Transverse colon (tissue), 4 donors: ENCODE measurements at regions not wholly inside any gene's neighbourhood (a gene's known extent, or its start where the extent isn't known, plus 50 kb on each side); places are given as distances from the start of the nearest gene placed in this dataset.

ENCODE experiments used
- DNase-seq: peaks from one replicate; pipeline ENCODE4 v3.0.0-alpha.2; 2019
- H3K27ac ChIP-seq, 4 donors: fragments of 200-600 bp; sonication (generic); 2 replicates each; pipeline ENCODE4 v1.5.1; 2016 to 2018; ENCODE audit warnings: inconsistent platforms in 4 of 4
- H3K27me3 ChIP-seq: fragments of 200-600 bp; sonication (generic); 2 replicates; pipeline ENCODE4 v1.5.1; 2017; ENCODE audit warnings: inconsistent platforms
- H3K36me3 ChIP-seq, 4 donors: fragments of 200-600 bp; sonication (generic); 2 replicates each; pipeline ENCODE4 v1.5.1; 2017 to 2019; ENCODE audit warnings: inconsistent platforms in 4 of 4
- H3K4me1 ChIP-seq, 4 donors: fragments of 200-600 bp; sonication (generic); 2 replicates each; pipeline ENCODE4 v1.5.1; 2017 to 2020; ENCODE audit warnings: inconsistent platforms in 4 of 4
- H3K4me3 ChIP-seq, 4 donors: fragments of 200-600 bp; sonication (generic); 1 replicate in 1 of 4; 2 replicates in 3 of 4; pipeline versions ENCODE4 v1.5.1 to v1.6.1; 2017 to 2019; ENCODE audit warnings: inconsistent platforms in 4 of 4
- H3K9me3 ChIP-seq, 2 donors: fragments of 200-600 bp; sonication (generic); 2 replicates each; pipeline ENCODE4 v1.5.1; 2017 to 2019; ENCODE audit warnings: inconsistent platforms in 2 of 2
- EP300 ChIP-seq: sonication (generic); formaldehyde crosslinking; IDR thresholded peaks from one replicate; pipeline ENCODE4 v1.6.1; 2017; ENCODE audit warnings: antibody characterized with exemption, low read depth
- POLR2A ChIP-seq: fragments of 450-650 bp; IDR thresholded peaks from one replicate; pipeline ENCODE4 v1.6.1; 2016; ENCODE audit warnings: antibody characterized with exemption, mild to moderate bottlenecking, moderate library complexity
- POLR2AphosphoS5 ChIP-seq, 3 donors: sonication (generic); formaldehyde crosslinking; IDR thresholded peaks; one replicate each; pipeline ENCODE4 v1.6.1; 2016; ENCODE audit warnings: antibody characterized with exemption in 3 of 3
- WGBS, 2 donors: methylation state at CpG; one replicate each; pipeline ENCODE4 v1.1.5; 2018; ENCODE audit warnings: low coverage in 1 of 2; 5-methylcytosine and 5-hydroxymethylcytosine counted together
- in situ Hi-C, 4 donors: fragments of 200-750 bp; cut with MboI; loops; one replicate each; pipeline versions ENCODE4 v1.15.0 to v1.15.1; 2017; ENCODE audit warnings: low sequenced_read_pairs in 3 of 4, low pct_ligation_motif_present in 1 of 4, low pct_unique_long_range_greater_than_20kb in 1 of 4
- intact Hi-C: fragments of 100-400 bp; cut with DNase I; formaldehyde crosslinking; loops from one replicate; pipeline ENCODE4 v1.15.1; 2023; ENCODE audit warnings: low total_unique reads
- TF ChIP-seq, protein P1 (sequence below), 5 experiments: fragments of 200-600 bp in 3 of 5; fragments of 450-650 bp in 2 of 5; sonication (generic) in 3 of 5; IDR thresholded peaks; 1 replicate in 2 of 5; 2 replicates in 3 of 5; pipeline ENCODE4 v1.5.1; 2016 to 2017; ENCODE audit warnings: antibody characterized with exemption in 5 of 5, inconsistent platforms in 3 of 5, mild to moderate bottlenecking in 2 of 5, moderate library complexity in 1 of 5

DNA sequence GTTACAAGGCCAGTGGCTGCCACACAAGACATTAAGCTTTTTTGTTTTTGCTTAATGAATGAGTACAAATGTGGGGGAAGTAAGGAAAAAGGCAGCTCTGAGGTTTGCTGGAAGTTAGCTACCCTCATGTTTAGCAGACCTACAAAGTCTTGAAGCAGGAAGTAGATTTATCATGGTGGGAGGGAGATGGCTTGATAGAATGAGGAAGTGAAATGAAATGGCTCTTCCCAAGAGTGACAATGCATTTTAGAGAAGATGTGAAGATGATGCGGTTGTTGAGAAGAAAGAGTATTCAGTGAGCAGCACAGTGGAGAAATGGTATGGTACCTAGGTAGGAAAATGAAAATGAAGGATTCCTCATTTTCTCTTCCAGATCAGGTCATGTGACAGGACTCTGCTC, 108.0 kb downstream of the SLIT2 start:
- intact Hi-C loops (no loop called here), in situ Hi-C loops (no loop called here)
- Histone ChIP-seq H3K9me3 (no peaks in the 10 kb centered on the region), H3K27ac (no peak overlapping the region), H3K27me3 (no peaks in the 10 kb centered on the region), H3K4me1 (no peaks in the 10 kb centered on the region), H3K36me3 (no peaks in the 10 kb centered on the region), H3K4me3 (no peak overlapping the region)
- no peak for DNase-seq
- WGBS, 2 donors: 86 to 90% methylated on average over 1 of the region's 1 CpG
- no peak for TF ChIP-seq EP300
- TF ChIP-seq POLR2A: no peak
- TF ChIP-seq, protein P1, sequence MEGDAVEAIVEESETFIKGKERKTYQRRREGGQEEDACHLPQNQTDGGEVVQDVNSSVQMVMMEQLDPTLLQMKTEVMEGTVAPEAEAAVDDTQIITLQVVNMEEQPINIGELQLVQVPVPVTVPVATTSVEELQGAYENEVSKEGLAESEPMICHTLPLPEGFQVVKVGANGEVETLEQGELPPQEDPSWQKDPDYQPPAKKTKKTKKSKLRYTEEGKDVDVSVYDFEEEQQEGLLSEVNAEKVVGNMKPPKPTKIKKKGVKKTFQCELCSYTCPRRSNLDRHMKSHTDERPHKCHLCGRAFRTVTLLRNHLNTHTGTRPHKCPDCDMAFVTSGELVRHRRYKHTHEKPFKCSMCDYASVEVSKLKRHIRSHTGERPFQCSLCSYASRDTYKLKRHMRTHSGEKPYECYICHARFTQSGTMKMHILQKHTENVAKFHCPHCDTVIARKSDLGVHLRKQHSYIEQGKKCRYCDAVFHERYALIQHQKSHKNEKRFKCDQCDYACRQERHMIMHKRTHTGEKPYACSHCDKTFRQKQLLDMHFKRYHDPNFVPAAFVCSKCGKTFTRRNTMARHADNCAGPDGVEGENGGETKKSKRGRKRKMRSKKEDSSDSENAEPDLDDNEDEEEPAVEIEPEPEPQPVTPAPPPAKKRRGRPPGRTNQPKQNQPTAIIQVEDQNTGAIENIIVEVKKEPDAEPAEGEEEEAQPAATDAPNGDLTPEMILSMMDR (IDR thresholded peaks at IDR 0.05): no peak
- no peak for TF ChIP-seq POLR2AphosphoS5 (IDR thresholded peaks at IDR 0.05)

DNA sequence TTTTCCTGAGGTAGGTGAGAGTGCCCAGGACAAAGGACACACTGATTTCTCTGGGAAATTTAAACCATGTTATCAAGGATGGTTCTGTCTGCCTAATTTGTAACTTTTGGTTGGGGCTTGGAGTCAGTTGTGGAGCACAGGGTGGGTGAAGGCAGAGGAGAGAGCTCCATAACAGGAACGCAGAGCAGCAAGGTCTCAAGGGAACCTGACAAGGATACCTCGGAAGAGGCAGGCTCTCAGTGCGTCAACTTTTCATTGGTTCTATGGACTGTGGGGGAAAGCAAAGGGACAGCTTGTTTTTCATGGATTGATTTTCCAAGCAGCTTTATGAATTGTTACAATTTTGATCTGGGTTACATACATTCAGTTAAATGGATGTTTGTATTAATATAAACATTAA, 110.4 kb downstream of the SLIT2 start:
- DNase-seq: no peak
- Histone ChIP-seq H3K27me3 (no peaks in the 10 kb centered on the region), H3K4me3 (no peak overlapping the region), H3K36me3 (no peaks in the 10 kb centered on the region), H3K27ac (no peak overlapping the region), H3K4me1 (no peaks in the 10 kb centered on the region), H3K9me3 (no peaks in the 10 kb centered on the region)
- in situ Hi-C loops: no loop called here
- TF ChIP-seq EP300: no peak
- TF ChIP-seq, protein P1 (IDR thresholded peaks at IDR 0.05): no peak
- TF ChIP-seq POLR2AphosphoS5 (IDR thresholded peaks at IDR 0.05): no peak
- no peak for TF ChIP-seq POLR2A
- WGBS, 2 donors: 94% methylated on average over 3 of the region's 3 CpGs; no CpG with 5 or more reads in 1 of the 2 donors
- intact Hi-C loops: no loop called here

DNA sequence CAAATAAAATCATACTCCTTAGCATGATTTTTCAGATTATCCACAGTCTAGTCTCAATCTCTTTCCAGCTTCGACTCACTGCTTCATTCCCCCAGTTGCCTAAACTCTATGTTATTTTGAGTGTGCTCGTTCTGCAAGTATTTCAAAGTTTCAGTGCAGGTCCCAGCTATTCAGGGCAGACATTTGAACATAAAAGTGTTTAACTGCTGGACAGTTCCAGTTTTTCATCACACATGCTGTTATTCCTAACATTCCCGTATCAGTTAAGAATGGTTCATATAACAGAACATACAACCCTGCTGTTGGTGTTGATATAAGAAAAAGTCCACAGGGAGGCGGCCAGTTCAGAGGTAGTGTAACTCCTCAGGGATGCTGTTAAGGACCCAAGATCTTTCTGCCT, 113.3 kb downstream of the SLIT2 start:
- in situ Hi-C loops (no loop called here), intact Hi-C loops (no loop called here)
- Histone ChIP-seq H3K36me3 (no peaks in the 10 kb centered on the region), H3K4me1 (no peaks in the 10 kb centered on the region), H3K27me3 (no peaks in the 10 kb centered on the region), H3K27ac (no peak overlapping the region), H3K9me3 (no peaks in the 10 kb centered on the region), H3K4me3 (no peak overlapping the region)
- WGBS, 2 donors: 33 to 75% methylated on average over 1 to 4 of the region's 4 CpGs
- TF ChIP-seq EP300 (no peak), POLR2A (no peak), POLR2AphosphoS5 (IDR thresholded peaks at IDR 0.05) (no peak)
- TF ChIP-seq, protein P1 (IDR thresholded peaks at IDR 0.05): no peak
- no peak for DNase-seq

DNA sequence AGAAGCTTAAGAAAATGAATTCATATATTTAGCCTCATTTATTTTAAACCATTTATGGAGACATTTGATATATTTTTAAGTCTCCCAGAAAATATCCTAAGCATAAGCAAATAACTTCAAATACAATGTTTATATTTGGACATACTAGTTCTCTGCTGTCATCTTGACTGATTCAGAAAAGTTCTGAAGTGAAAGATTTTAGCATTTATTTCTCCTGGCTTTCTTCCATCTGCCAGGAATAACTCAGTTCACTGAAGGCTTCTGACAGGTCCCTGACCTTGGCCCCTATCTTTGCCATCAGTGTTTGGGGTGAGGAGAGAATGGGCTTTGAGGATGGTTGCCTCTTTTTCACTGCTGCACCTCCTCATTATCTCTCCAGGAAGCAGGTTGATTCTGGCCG, 115.7 kb downstream of the SLIT2 start:
- no peak for TF ChIP-seq POLR2A
- in situ Hi-C loops: no loop called here
- 40 to 62% methylated on average over 1 of the region's 1 CpG for WGBS, 2 donors

DNA sequence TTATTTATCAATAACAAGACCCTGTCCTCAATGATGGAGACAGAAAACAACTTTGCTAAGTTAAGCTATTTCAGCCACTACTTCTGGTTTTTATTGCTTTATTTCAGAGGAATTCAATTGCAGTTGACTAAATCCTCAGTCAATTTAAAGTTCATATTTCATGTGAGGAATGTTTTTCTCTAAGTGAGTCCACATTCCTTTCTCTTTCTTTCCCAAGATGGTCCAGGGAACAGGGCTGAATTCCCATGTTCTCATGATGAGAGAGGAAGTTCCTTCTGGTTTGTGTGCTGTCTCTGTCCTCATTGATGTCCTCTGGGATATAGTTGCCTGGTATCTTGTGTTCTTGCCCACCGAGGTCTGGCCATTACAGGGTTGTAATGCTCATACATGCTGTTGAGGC, 117.2 kb downstream of the SLIT2 start:
- Histone ChIP-seq H3K4me3 (no peak overlapping the region), H3K27ac (no peak overlapping the region), H3K4me1 (no peaks in the 10 kb centered on the region), H3K9me3 (no peaks in the 10 kb centered on the region), H3K27me3 (no peaks in the 10 kb centered on the region), H3K36me3 (no peaks in the 10 kb centered on the region)
- intact Hi-C loops (no loop called here), in situ Hi-C loops (no loop called here)
- TF ChIP-seq POLR2AphosphoS5 (IDR thresholded peaks at IDR 0.05): no peak
- no peak for TF ChIP-seq POLR2A
- TF ChIP-seq, protein P1 (IDR thresholded peaks at IDR 0.05): no peak
- TF ChIP-seq EP300: no peak
- 57 to 100% methylated on average over 1 of the region's 1 CpG for WGBS, 2 donors
- DNase-seq: no peak

More for the DNA sequence above, 115.7 kb downstream of the SLIT2 start:
- intact Hi-C loops: no loop called here
- Histone ChIP-seq H3K9me3 (no peaks in the 10 kb centered on the region), H3K4me1 (no peaks in the 10 kb centered on the region), H3K4me3 (no peak overlapping the region), H3K27ac (no peak overlapping the region), H3K36me3 (no peaks in the 10 kb centered on the region), H3K27me3 (no peaks in the 10 kb centered on the region)
- no peak for DNase-seq
